Muscle of leg (tissue), 3 donors: ENCODE measurements at regions not wholly inside any gene's neighbourhood (a gene's known extent, or its start where the extent isn't known, plus 50 kb on each side); places are given as distances from the start of the nearest gene placed in this dataset.

Experiments
- DNase-seq: peaks from one replicate; pipeline ENCODE4 v3.0.0; 2013
- H3K27ac ChIP-seq: one replicate; pipeline ENCODE4 v1.5.1; 2013; ENCODE audit warnings: mild to moderate bottlenecking, low read length, control low read depth
- H3K27me3 ChIP-seq: one replicate; pipeline ENCODE4 v1.6.1; 2013; ENCODE audit warnings: low read length; ENCODE audit not compliant: control insufficient read depth, insufficient read depth
- H3K36me3 ChIP-seq: one replicate; pipeline ENCODE4 v1.6.1; 2013; ENCODE audit warnings: low read length; ENCODE audit not compliant: control insufficient read depth, insufficient read depth
- H3K4me1 ChIP-seq: one replicate; pipeline ENCODE4 v1.6.1; 2013; ENCODE audit warnings: low read length; ENCODE audit not compliant: control insufficient read depth, insufficient read depth
- H3K4me3 ChIP-seq: one replicate; pipeline ENCODE4 v1.5.1; 2013; ENCODE audit warnings: low read length, control low read depth
- H3K9me3 ChIP-seq: replicated peaks from 2 replicates; pipeline ENCODE4 v1.6.1; 2013; ENCODE audit warnings: low read depth, low read length; ENCODE audit not compliant: control insufficient read depth
- WGBS: methylation state at CpG from one replicate; pipeline ENCODE4 v1.1.5; 2013; ENCODE audit warnings: missing lambda C conversion rate; ENCODE audit not compliant: insufficient coverage; 5-methylcytosine and 5-hydroxymethylcytosine counted together

DNA sequence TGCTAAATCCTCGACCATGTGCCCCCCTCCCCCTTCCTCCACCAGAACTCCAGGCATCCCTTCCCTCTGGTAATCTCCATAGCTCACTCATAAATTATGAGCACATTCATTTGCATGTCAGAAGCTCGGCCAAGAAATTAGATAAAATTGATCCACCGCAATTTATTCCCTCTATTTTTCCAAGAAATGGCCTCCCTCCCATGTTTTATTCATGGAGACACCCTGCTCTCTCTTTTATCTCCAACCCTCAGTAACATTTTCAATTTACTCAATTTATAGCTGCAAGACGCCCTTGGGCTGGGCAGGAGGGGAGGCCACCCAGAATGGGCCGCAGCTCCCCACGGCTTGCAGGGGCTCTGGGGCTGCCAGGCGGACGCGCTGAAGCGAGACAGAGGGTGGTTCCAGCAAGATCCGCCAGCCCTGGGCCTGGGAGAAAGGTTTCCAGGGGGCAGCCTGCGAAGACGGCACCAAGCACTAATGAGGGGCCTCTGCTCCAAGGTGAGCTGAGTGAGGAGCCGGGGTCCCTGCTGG, 54.7 kb upstream of the ZNF423 start:
- Histone ChIP-seq H3K27ac (no peak overlapping the region), H3K9me3 (peaks cover 4% of the 10 kb centered on the region), H3K36me3 (no peaks in the 10 kb centered on the region), H3K4me3 (no peak overlapping the region), H3K4me1 (no peaks in the 10 kb centered on the region), H3K27me3 (peaks cover 6% of the 10 kb centered on the region)
- WGBS: 59% methylated on average over 13 of the region's 14 CpGs
- DNase-seq: no peak

DNA sequence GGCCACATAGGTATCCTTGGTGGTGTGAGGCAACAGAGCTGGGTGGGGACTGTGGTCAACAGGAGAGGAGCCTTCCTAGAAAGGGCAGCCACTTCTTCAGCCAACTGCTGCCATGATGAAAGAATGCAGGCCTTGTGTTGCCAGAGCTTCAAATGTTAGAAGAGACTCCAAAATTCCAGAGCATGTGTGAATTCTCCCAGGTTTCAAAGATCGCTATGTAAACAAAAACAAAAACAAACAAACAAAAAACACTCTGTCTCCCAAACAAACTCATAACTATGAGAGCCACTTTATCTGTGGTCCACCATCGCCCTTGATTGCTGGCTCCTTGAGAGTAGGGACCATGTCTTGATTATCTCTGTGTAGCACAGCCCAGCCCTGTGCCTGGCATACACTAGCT, 55.5 kb upstream of the ZNF423 start:
- Histone ChIP-seq H3K27me3 (peaks cover 6% of the 10 kb centered on the region), H3K4me3 (no peak overlapping the region), H3K4me1 (no peaks in the 10 kb centered on the region), H3K27ac (no peak overlapping the region), H3K9me3 (peaks cover 4% of the 10 kb centered on the region), H3K36me3 (no peaks in the 10 kb centered on the region)
- 67% methylated on average over 1 of the region's 2 CpGs for WGBS
- DNase-seq: no peak

DNA sequence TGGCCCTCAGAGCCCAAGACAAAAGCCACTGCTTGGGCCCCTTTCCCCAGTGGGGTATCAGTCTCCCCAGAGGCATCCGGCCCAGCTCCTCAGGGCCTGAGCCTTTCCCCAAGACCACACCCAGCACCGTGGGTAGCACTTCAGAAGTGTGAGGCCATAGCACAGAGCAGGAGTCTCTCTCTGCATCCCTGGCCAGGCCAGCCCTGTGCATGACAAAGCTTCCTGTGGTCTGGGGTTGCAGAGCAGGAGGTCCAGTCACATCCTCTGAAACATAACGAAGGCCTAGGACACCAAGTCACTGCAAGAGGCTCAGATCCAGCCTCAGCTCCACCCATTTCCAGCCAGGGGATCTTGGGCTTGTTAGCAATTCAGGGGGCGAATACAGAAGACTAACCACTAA, 56.8 kb upstream of the ZNF423 start:
- no peak overlapping the region for H3K4me3 ChIP-seq
- no peaks in the 10 kb centered on the region for H3K36me3 ChIP-seq
- no peaks in the 10 kb centered on the region for H3K4me1 ChIP-seq
- peaks cover 4% of the 10 kb centered on the region for H3K9me3 ChIP-seq
- no peak overlapping the region for H3K27ac ChIP-seq
- peaks cover 6% of the 10 kb centered on the region for H3K27me3 ChIP-seq
- WGBS: 67% methylated on average over 1 of the region's 4 CpGs
- DNase-seq: no peak

DNA sequence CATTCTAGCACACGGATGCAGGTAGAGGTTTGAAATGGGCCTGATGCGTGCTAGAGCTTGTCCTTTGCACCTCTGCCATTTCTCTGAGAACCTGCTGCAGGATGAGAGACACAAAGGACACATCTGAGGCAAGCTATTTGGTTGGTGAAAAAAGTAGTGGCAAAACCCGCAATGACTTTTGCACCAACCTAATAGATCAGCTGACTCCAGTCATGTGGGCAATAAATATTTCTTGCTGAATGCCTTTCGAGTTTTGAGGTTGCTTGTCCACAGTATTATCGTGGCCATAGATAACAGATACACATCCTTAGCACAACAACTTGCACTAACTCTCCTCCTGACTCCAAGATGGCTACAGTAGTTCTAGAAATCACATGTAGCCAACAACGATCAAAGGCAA, 57.8 kb upstream of the ZNF423 start:
- no peaks in the 10 kb centered on the region for H3K4me1 ChIP-seq
- H3K9me3 ChIP-seq: peaks cover 4% of the 10 kb centered on the region
- H3K27me3 ChIP-seq: peaks cover 6% of the 10 kb centered on the region
- H3K4me3 ChIP-seq: no peak overlapping the region
- DNase-seq: no peak
- H3K27ac ChIP-seq: no peak overlapping the region
- 92% methylated on average over 4 of the region's 6 CpGs for WGBS
- H3K36me3 ChIP-seq: no peaks in the 10 kb centered on the region

DNA sequence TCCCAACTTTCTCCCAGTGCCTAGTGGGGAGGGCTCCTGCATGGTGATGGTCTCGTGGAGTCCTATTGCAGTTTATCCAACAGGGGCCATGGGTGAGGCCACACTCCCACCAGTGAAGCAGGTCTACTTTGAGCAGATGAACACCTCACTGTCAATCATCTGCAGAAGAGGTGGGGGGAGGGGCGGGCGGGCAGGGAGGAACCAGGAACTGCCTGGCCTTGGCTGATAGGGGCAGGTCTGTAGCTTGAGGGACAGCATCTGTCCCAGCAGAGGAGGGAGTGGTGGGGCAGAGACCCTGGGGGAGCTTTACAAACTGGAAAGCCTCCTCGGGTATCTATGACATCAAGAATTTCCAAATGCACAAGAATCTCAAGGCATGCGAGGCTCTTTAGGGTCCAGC, 58.7 kb upstream of the ZNF423 start:
- H3K36me3 ChIP-seq: no peaks in the 10 kb centered on the region
- H3K9me3 ChIP-seq: peaks cover 4% of the 10 kb centered on the region
- DNase-seq: no peak
- H3K4me3 ChIP-seq: no peak overlapping the region
- no peak overlapping the region for H3K27ac ChIP-seq
- H3K4me1 ChIP-seq: no peaks in the 10 kb centered on the region
- WGBS: 100% methylated on average over 1 of the region's 5 CpGs
- peaks cover 6% of the 10 kb centered on the region for H3K27me3 ChIP-seq

DNA sequence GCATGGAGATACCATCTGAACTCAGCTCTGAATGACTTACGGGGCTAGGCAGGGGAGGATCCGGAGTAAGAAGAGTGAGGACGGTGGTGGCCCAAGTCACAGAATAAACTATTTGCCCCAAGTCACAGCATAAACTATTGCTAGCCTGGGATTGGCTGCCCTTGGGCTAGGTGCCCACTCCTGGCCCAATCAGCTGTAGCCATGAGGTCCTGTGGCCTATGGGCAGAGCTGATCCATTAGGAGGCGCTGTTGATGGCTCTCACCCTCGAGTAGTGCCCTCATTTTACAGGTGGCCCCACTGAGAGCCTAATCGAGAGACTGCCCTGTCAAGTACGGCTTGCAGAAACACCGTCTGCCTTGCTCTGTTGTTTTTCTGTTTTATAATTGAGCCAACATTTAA, 62.3 kb upstream of the ZNF423 start:
- peaks cover 3% of the 10 kb centered on the region for H3K4me1 ChIP-seq
- WGBS: 85% methylated on average over 7 of the region's 8 CpGs
- H3K4me3 ChIP-seq: no peak overlapping the region
- no peak overlapping the region for H3K27ac ChIP-seq
- DNase-seq: no peak
- H3K36me3 ChIP-seq: no peaks in the 10 kb centered on the region
- H3K9me3 ChIP-seq: no peaks in the 10 kb centered on the region
- H3K27me3 ChIP-seq: peaks cover 2% of the 10 kb centered on the region

DNA sequence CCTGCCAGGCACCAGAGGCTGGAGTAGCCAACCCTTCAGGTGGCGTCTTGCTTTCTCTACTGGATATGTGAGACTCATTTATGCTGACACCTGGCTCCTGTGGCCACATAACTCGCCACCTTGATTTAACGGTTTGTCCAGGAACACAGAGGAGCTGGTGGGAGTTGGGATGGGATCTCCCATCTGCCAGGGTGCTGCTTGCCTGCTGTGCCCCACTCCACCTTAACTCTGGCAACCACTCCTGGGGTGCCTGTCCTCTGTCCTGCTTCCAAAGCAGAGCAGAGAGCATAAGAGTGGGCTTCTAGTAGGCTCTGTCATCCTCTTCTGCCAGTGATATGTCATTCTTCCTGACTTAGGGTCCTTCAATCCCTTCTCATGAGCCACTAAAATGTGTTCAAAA, 63.4 kb upstream of the ZNF423 start:
- no peak for DNase-seq
- WGBS: 79% methylated on average over 2 of the region's 3 CpGs
- Histone ChIP-seq H3K4me1 (peaks cover 3% of the 10 kb centered on the region), H3K36me3 (no peaks in the 10 kb centered on the region), H3K4me3 (no peak overlapping the region), H3K27ac (no peak overlapping the region), H3K9me3 (no peaks in the 10 kb centered on the region), H3K27me3 (peaks cover 2% of the 10 kb centered on the region)

DNA sequence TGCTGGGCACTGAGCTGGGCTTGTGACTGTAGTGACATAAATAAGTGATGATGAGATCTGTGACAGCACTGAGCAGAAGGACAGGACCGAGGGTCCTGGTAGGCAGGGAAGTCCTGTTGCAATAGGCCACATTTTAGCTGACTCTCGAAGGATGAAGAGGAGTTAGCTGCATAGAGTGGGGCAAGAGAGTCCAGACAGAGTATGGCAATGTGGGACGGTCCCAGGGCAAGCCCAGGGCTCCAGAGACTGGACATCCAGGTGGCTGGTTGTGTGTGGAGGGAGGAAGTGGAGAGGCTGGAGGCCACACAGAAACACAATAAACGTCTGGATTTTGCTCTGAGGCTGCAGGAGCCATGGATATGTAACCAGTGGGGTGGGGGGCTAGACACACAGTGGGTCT, 64.5 kb upstream of the ZNF423 start:
- Histone ChIP-seq H3K4me1 (peaks cover 3% of the 10 kb centered on the region), H3K27me3 (no peaks in the 10 kb centered on the region), H3K36me3 (no peaks in the 10 kb centered on the region), H3K27ac (no peak overlapping the region), H3K4me3 (no peak overlapping the region), H3K9me3 (no peaks in the 10 kb centered on the region)
- DNase-seq: no peak
- WGBS: 81% methylated on average over 4 of the region's 4 CpGs

DNA sequence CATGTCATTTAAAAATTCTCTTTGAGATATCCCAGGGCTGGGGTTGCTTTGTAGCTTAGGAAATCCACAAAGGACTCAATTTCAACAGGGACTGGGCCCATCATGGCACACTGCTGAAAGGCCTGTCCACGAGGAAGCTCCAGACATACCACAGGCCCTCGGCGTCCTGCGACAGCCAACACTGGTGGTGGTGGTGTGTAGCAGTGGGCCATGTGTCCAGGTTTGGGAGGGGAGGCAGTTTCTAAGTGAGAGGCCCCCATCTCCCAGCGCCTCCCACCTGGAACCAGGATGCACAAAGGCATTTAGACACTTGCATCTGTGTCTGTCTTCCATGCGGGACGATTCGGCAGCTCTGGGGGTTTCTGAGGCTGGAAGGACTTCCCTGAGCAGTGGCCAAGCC, 65.2 kb upstream of the ZNF423 start:
- no peak for DNase-seq
- Histone ChIP-seq H3K4me1 (peaks cover 3% of the 10 kb centered on the region), H3K27me3 (no peaks in the 10 kb centered on the region), H3K27ac (no peak overlapping the region), H3K9me3 (no peaks in the 10 kb centered on the region), H3K36me3 (no peaks in the 10 kb centered on the region), H3K4me3 (no peak overlapping the region)
- WGBS: 88% methylated on average over 7 of the region's 8 CpGs

DNA sequence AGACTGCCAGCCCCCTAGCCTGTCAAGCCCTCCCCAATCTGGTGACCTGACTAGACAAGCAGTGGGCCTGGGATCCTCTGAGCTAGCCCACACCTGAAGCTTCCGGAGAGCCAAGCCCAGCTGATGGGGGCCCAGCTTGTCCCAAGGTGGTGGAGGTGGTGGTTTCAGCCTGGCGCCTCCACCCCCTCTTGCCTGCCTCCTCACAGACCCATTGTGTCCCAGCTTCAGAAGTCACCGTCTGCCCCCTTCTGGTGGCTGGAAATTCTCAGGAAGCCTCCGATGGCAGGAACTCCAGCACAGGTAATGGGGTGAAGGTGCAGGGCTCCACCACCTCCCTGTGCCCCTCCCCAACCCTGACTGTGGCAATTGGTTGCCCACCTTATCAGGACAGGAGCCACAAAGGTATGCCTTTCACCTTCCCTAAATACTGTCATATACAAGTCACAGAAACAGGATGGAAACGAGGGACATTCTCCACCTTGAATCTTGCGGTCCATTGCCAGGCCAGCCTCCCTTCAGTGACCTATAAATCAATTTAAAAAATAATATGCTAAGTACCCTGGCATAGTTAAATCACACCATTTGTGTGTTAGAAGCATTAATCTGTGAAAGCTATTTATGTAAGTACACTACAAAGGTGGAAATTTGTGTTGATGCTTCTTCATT, 66.0 kb upstream of the ZNF423 start:
- no CpG with 5 or more reads among the region's 6 CpGs for WGBS
- Histone ChIP-seq H3K4me3 (no peak overlapping the region), H3K36me3 (no peaks in the 10 kb centered on the region), H3K9me3 (no peaks in the 10 kb centered on the region), H3K4me1 (peaks cover 3% of the 10 kb centered on the region), H3K27me3 (no peaks in the 10 kb centered on the region), H3K27ac (no peak overlapping the region)
- peak; percentile 75 for DNase-seq

DNA sequence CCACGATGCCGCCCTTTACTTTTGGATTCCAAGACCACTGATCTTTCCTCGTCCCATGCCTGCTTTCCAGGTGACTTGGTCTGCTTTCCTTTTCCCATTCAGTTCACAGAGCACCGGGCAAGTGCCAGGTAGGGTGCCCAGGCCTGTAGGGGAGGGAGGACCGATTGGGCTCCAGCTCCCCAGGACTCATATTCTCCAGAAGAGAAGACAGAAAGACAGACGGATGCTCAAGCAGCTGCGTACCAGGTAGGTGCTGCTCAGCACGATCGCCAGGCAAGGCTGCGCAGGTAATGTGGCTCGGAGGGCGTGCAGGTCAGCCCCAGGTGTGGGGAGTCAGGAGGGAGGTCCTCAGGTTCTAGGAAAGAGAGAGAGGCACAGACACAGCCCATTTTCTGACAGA, 67.5 kb upstream of the ZNF423 start:
- Histone ChIP-seq H3K4me3 (no peak overlapping the region), H3K36me3 (no peaks in the 10 kb centered on the region), H3K27ac (no peak overlapping the region), H3K27me3 (no peaks in the 10 kb centered on the region), H3K4me1 (peaks cover 7% of the 10 kb centered on the region), H3K9me3 (no peaks in the 10 kb centered on the region)
- no peak for DNase-seq
- WGBS: 92% methylated on average over 10 of the region's 12 CpGs
